PC-9 (cell line): ENCODE measurements at regions not wholly inside any gene's neighbourhood (a gene's known extent, or its start where the extent isn't known, plus 50 kb on each side); places are given as distances from the start of the nearest gene placed in this dataset.

ENCODE experiments used
- BruUV-seq: library from RNA; stranded (reverse); fragments of 400-500 nt; replicated peaks from 2 replicates; lab custom pipeline; 2021; lab: Mats Ljungman, UMichigan
- CTCF ChIA-PET: fragments of 300-600 bp; sonication (Branson Sonifier 250); formaldehyde crosslinking; loops from one replicate; lab custom pipeline; 2022; ENCODE audit warnings: antibody characterized with exemption; lab: Charles Lee
- POLR2A ChIA-PET: fragments of 300-600 bp; sonication (Branson Sonifier 250); formaldehyde crosslinking; loops from one replicate; lab custom pipeline; 2022; ENCODE audit warnings: antibody characterized with exemption; ENCODE audit not compliant: unreplicated experiment; lab: Charles Lee
- DNase-seq, 2 experiments: peaks; one replicate each; pipeline versions ENCODE4 v3.0.0 to v3.0.0-alpha.2; 2015 to 2022; ENCODE audit warnings: mixed read lengths in 1 of 2
- H2AFZ ChIP-seq: fragments of 200-600 bp; sonication (generic); 2 replicates; pipeline ENCODE4 v1.8.1; 2017; ENCODE audit warnings: antibody characterized with exemption
- H3F3A ChIP-seq: fragments of 200-600 bp; sonication (generic); 2 replicates; pipeline ENCODE4 v1.8.1; 2017; ENCODE audit warnings: antibody characterized with exemption, mild to moderate bottlenecking, low read depth; ENCODE audit not compliant: insufficient read depth
- H3K27ac ChIP-seq: fragments of 200-600 bp; sonication (generic); 2 replicates; pipeline ENCODE4 v1.6.1; 2016; ENCODE audit warnings: mixed run types
- H3K27me3 ChIP-seq: fragments of 200-600 bp; sonication (generic); 2 replicates; pipeline ENCODE4 v1.6.1; 2016; ENCODE audit warnings: low read depth, mixed run types; ENCODE audit not compliant: insufficient read depth
- H3K36me3 ChIP-seq: fragments of 200-600 bp; sonication (generic); 2 replicates; pipeline ENCODE4 v1.6.1; 2016; ENCODE audit warnings: low read depth, mixed run types
- H3K4me1 ChIP-seq: fragments of 200-600 bp; sonication (generic); replicated peaks from 2 replicates; pipeline ENCODE4 v1.6.1; 2016; ENCODE audit warnings: mixed run types; ENCODE audit not compliant: insufficient read depth
- H3K4me2 ChIP-seq: fragments of 200-600 bp; sonication (generic); 2 replicates; pipeline ENCODE4 v1.6.1; 2017; ENCODE audit warnings: mixed run types
- H3K4me3 ChIP-seq: fragments of 200-600 bp; sonication (generic); 2 replicates; pipeline ENCODE4 v1.6.1; 2016; ENCODE audit warnings: mixed run types
- H3K79me2 ChIP-seq: fragments of 200-600 bp; sonication (generic); 2 replicates; pipeline ENCODE4 v1.6.1; 2017; ENCODE audit warnings: low read depth, mixed run types
- H3K9me2 ChIP-seq: fragments of 200-600 bp; sonication (generic); 2 replicates; pipeline ENCODE4 v1.8.1; 2017; ENCODE audit warnings: mild to moderate bottlenecking; ENCODE audit not compliant: insufficient read depth
- H3K9me3 ChIP-seq: fragments of 200-600 bp; sonication (generic); 2 replicates; pipeline ENCODE4 v1.8.1; 2016; ENCODE audit warnings: low read depth; ENCODE audit not compliant: insufficient read depth
- H4K20me1 ChIP-seq: fragments of 200-600 bp; sonication (generic); 2 replicates; pipeline ENCODE4 v1.8.1; 2017; ENCODE audit not compliant: insufficient read depth
- EZH2 ChIP-seq: fragments of 200-600 bp; sonication (generic); IDR thresholded peaks from 2 replicates; pipeline ENCODE4 v1.8.0; 2017; ENCODE audit warnings: antibody characterized with exemption, low read depth
- intact Hi-C: fragments of 100-400 bp; cut with micrococcal nuclease; formaldehyde crosslinking; loops from one replicate; pipeline ENCODE4 v1.10.0; 2022; ENCODE audit not compliant: unreplicated experiment
- TF ChIP-seq, protein P1 (sequence below): fragments of 200-600 bp; sonication (generic); conservative IDR thresholded peaks from 2 replicates; pipeline ENCODE4 v1.6.1; 2017; ENCODE audit warnings: mixed run types, antibody characterized with exemption, mild to moderate bottlenecking, moderate library complexity

DNA sequence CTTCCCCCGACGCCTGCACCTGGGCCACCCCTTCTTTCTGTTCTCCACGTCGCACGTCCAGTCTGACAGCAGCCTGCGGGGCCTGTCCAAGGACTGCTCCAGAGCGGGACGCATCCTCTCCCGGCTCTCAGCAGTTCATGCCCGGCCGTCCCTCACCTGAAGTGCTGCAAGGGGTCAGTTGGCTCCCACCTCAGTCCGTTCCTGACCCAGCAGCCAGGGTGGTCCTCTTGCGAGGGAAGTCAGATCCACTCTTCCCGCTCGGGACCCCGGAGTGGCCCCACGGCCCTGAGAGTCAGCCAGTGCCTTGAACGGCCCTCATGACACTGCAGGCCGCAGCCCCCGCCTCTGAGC is 249.7 kb upstream of the IRX4 start:
- H3K36me3 ChIP-seq, result no peaks in the 10 kb centered on the region
- H3K79me2 ChIP-seq, result no peaks in the 10 kb centered on the region
- no peaks in the 10 kb centered on the region for H3K9me2 ChIP-seq
- no peaks in the 10 kb centered on the region for H3F3A ChIP-seq
- H3K27ac ChIP-seq, result no peak overlapping the region
- no TSS peak for BruUV-seq
- intact Hi-C loops, result no loop called here
- H3K4me1 ChIP-seq, result no peaks in the 10 kb centered on the region
- H3K4me2 ChIP-seq, result no peak overlapping the region
- CTCF ChIA-PET, result no interaction called here
- H4K20me1 ChIP-seq, result no peaks in the 10 kb centered on the region
- no peak overlapping the region for H3K4me3 ChIP-seq
- POLR2A ChIA-PET, result no interaction called here
- DNase-seq, result no peak
- no peak overlapping the region for H2AFZ ChIP-seq
- no peaks in the 10 kb centered on the region for H3K9me3 ChIP-seq
- H3K27me3 ChIP-seq, result peaks cover 97% of the 10 kb centered on the region
- no peak for TF ChIP-seq EZH2
- TF ChIP-seq, protein P1, sequence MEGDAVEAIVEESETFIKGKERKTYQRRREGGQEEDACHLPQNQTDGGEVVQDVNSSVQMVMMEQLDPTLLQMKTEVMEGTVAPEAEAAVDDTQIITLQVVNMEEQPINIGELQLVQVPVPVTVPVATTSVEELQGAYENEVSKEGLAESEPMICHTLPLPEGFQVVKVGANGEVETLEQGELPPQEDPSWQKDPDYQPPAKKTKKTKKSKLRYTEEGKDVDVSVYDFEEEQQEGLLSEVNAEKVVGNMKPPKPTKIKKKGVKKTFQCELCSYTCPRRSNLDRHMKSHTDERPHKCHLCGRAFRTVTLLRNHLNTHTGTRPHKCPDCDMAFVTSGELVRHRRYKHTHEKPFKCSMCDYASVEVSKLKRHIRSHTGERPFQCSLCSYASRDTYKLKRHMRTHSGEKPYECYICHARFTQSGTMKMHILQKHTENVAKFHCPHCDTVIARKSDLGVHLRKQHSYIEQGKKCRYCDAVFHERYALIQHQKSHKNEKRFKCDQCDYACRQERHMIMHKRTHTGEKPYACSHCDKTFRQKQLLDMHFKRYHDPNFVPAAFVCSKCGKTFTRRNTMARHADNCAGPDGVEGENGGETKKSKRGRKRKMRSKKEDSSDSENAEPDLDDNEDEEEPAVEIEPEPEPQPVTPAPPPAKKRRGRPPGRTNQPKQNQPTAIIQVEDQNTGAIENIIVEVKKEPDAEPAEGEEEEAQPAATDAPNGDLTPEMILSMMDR, result no peak

DNA sequence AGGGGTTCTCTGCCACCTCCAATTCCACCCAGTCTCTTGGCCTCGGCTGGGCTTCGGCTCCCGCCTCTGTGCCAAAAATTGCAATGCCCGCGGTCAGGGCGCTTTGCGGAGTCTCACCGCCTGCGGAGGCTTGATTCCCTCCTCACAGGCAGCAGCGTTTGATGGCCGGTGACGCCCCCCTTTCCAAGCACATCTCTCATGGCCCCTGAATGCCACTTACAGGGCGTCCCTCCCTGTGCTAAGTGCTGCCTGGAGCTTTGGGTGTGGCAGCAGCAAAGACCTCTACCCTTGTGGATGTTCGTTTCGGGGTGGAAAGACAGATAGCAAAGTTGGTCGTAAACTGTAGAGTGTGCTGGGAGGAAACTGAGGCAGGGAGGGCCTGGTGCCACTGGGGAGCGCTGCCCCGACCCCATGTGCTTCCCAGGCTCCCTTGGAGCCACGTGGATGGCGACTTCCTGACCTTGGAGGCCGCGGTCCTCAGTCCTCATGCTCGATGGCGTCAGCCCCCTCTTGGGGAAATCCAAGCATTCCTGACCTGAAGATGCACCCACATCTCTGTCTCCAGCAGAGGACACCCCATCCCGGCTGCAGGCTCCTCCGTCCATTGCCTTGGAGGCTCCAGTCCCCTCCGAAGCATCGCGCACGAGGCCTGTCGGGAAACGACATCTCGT is 249.2 kb upstream of the IRX4 start:
- Histone ChIP-seq H4K20me1 (no peaks in the 10 kb centered on the region), H3K9me3 (no peaks in the 10 kb centered on the region), H3K27ac (no peak overlapping the region), H3K36me3 (no peaks in the 10 kb centered on the region), H3K4me3 (no peak overlapping the region), H3K79me2 (no peaks in the 10 kb centered on the region), H3F3A (no peaks in the 10 kb centered on the region), H3K4me1 (no peaks in the 10 kb centered on the region), H3K27me3 (peaks cover 97% of the 10 kb centered on the region), H2AFZ (no peak overlapping the region), H3K9me2 (no peaks in the 10 kb centered on the region), H3K4me2 (no peak overlapping the region)
- no peak for DNase-seq
- CTCF ChIA-PET, result no interaction called here
- BruUV-seq, result no TSS peak
- no peak for TF ChIP-seq EZH2
- TF ChIP-seq, protein P1, result no peak
- intact Hi-C loops, result no loop called here
- POLR2A ChIA-PET, result no interaction called here

DNA sequence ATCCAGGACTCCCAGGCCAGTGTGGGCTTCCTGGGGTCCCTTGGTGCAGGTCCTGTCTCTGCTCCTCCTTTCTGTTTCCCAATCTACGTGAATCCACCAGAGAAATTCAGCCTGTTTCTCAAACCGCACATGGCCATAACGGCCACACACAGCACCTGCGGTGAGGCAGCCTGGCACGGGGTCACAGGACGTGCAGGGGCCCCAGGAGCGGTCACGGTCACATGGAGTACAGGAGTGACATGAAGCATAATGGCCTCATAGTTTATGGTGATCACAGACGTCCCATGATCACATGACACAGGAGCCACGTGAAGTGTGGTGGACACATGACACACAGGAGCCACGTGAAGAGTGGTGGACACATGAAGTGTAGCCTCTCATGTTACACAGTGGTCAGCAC is 248.5 kb upstream of the IRX4 start:
- BruUV-seq, result no TSS peak
- no peak for TF ChIP-seq EZH2
- TF ChIP-seq, protein P1, result no peak
- CTCF ChIA-PET, result no interaction called here
- POLR2A ChIA-PET, result no interaction called here
- H3K4me1 ChIP-seq, result no peaks in the 10 kb centered on the region
- H3K36me3 ChIP-seq, result no peaks in the 10 kb centered on the region
- no peaks in the 10 kb centered on the region for H3K9me2 ChIP-seq
- no peak overlapping the region for H3K27ac ChIP-seq
- peaks cover 98% of the 10 kb centered on the region for H3K27me3 ChIP-seq
- no peak overlapping the region for H2AFZ ChIP-seq
- no peaks in the 10 kb centered on the region for H3K79me2 ChIP-seq
- H3K4me3 ChIP-seq, result no peak overlapping the region
- no peaks in the 10 kb centered on the region for H4K20me1 ChIP-seq
- no peaks in the 10 kb centered on the region for H3F3A ChIP-seq
- H3K9me3 ChIP-seq, result no peaks in the 10 kb centered on the region
- H3K4me2 ChIP-seq, result no peak overlapping the region
- DNase-seq, result no peak
- intact Hi-C loops, result no loop called here
